DOHH2 (cell line): ENCODE measurements at regions not wholly inside any gene's neighbourhood (a gene's known extent, or its start where the extent isn't known, plus 50 kb on each side); places are given as distances from the start of the nearest gene placed in this dataset.

Experiments used
- CTCF ChIP-seq: fragments of 200-600 bp; sonication (generic); IDR thresholded peaks from one replicate; pipeline ENCODE4 v1.5.1; 2014; ENCODE audit warnings: antibody characterized with exemption, mild to moderate bottlenecking, low read depth, low read length; ENCODE audit not compliant: poor library complexity, severe bottlenecking
- EZH2phosphoT487 ChIP-seq: fragments of 200-600 bp; sonication (generic); IDR thresholded peaks from 2 replicates; pipeline ENCODE4 v1.6.1; 2017; ENCODE audit warnings: borderline replicate concordance, mild to moderate bottlenecking, antibody characterized with exemption, low read length, moderate library complexity, mixed read lengths

DNA sequence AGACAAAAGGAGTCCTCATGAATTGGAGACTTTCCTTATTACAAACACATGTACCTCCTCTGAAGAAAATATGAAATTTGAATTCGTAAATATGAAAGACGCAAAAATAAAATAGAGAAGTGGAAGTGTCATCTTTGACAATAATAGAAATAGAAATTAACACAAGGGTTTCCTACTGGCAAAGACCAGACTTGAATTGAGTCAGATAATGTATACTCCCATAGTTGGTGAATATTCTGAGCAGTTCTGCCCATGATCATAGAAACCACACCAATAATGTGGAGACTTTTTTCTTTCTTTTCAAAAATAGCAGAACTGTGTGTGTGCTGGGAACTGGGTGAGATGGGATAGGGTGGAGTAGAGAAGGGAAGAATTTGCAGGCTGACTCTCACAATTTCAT, 277.7 kb upstream of the TET2 start:
- no peak for TF ChIP-seq CTCF
- no peak for TF ChIP-seq EZH2phosphoT487
